HepG2 (cell line): ENCODE measurements at regions not wholly inside any gene's neighbourhood (a gene's known extent, or its start where the extent isn't known, plus 50 kb on each side); places are given as distances from the start of the nearest gene placed in this dataset.

Source experiments
- ATAC-seq: fragments of 200-7000 bp; cut with Tn5 transposase; 3 replicates; pipeline ENCODE4 v1.9.1; 2020; ENCODE audit warnings: mild to moderate bottlenecking, moderate library complexity
- BruUV-seq: library from RNA; stranded (reverse); fragments of 400-500 nt; replicated peaks from 2 replicates; lab custom pipeline; 2021; lab: Mats Ljungman, UMichigan
- CTCF ChIA-PET: fragments of 300-600 bp; formaldehyde crosslinking; extraction: SDS; loops from one replicate; lab custom pipeline; 2021; ENCODE audit warnings: low total read pairs, inconsistent platforms, low intra/inter-chr PET ratio; lab: Yijun Ruan, JAX
- POLR2A ChIA-PET: fragments of 350-600 bp; sonication (Branson Sonifier 250); formaldehyde crosslinking; loops from one replicate; lab custom pipeline; 2020; ENCODE audit warnings: antibody characterized with exemption, inconsistent platforms; lab: Yijun Ruan, JAX
- DNase-seq: peaks from one replicate; pipeline ENCODE4 v3.0.0-alpha.2; 2015; ENCODE audit warnings: low spot score
- FAIRE-seq: peaks from 3 replicates; lab custom pipeline; 2011; peaks lifted over from hg19 to GRCh38; lab: Jason Lieb, UNC
- H2AFZ ChIP-seq: one replicate; pipeline ENCODE4 v1.6.1; 2011; ENCODE audit warnings: low read length, inconsistent platforms
- H3K27ac ChIP-seq: fragments of 300-600 bp; 3 replicates; pipeline ENCODE4 v1.8.0; 2011; ENCODE audit warnings: mixed run types, mild to moderate bottlenecking, mixed read lengths, low read length, inconsistent platforms; ENCODE audit not compliant: insufficient read depth; ENCODE audit errors: extremely low read length
- H3K27me3 ChIP-seq, 2 experiments: fragments of 200-600 bp in 1 of 2; 2 replicates in 1 of 2; 3 replicates in 1 of 2; pipeline versions ENCODE4 v1.6.0 to v1.8.0; 2011; ENCODE audit warnings: low read length in 2 of 2, mild to moderate bottlenecking in 2 of 2, moderate library complexity in 2 of 2, inconsistent platforms in 1 of 2; ENCODE audit not compliant: insufficient read depth in 2 of 2, control insufficient read depth in 1 of 2
- H3K36me3 ChIP-seq, 2 experiments: fragments of 200-600 bp in 1 of 2; replicated peaks in 1 of 2; 2 replicates in 1 of 2; 3 replicates in 1 of 2; pipeline versions ENCODE4 v1.5.1 to v1.8.0; 2011; ENCODE audit warnings: low read length in 2 of 2, inconsistent platforms in 1 of 2; ENCODE audit not compliant: insufficient read depth in 2 of 2, control insufficient read depth in 1 of 2
- H3K4me1 ChIP-seq: 2 replicates; pipeline ENCODE4 v1.5.1; 2012; ENCODE audit warnings: low read length, inconsistent platforms; ENCODE audit not compliant: insufficient read depth
- H3K4me2 ChIP-seq: 2 replicates; pipeline ENCODE4 v1.6.0; 2011; ENCODE audit warnings: low read depth, low read length, inconsistent platforms
- H3K4me3 ChIP-seq, 3 experiments: fragments of 200-600 bp in 1 of 3; sonication (generic), shearing (Covaris generic) in 1 of 3; replicated peaks in 1 of 3; 2 replicates each; pipeline ENCODE4 v1.5.1; 2011 to 2016; ENCODE audit warnings: low read length in 3 of 3, inconsistent platforms in 2 of 3, low read depth in 2 of 3, mild to moderate bottlenecking in 2 of 3, control low read depth in 1 of 3, mixed read lengths in 1 of 3; ENCODE audit not compliant: insufficient read depth in 1 of 3
- H3K79me2 ChIP-seq: one replicate; pipeline ENCODE4 v1.6.1; 2011; ENCODE audit warnings: low read length, inconsistent platforms; ENCODE audit not compliant: insufficient read depth
- H3K9ac ChIP-seq: 2 replicates; pipeline ENCODE4 v1.6.0; 2011; ENCODE audit warnings: mild to moderate bottlenecking, low read depth, low read length, inconsistent platforms; ENCODE audit not compliant: insufficient read depth
- H3K9me3 ChIP-seq: 2 replicates; pipeline ENCODE4 v1.5.1; 2012; ENCODE audit warnings: mild to moderate bottlenecking, low read length
- H4K20me1 ChIP-seq: 2 replicates; pipeline ENCODE4 v1.6.0; 2011; ENCODE audit warnings: inconsistent platforms, mild to moderate bottlenecking, low read length, moderate library complexity; ENCODE audit not compliant: insufficient read depth
- ARID4A ChIP-seq: sonication (generic); formaldehyde crosslinking; IDR thresholded peaks from 2 replicates; pipeline ENCODE4 v1.5.0; 2020; ENCODE audit warnings: mild to moderate bottlenecking, missing genetic modification reagents, borderline replicate concordance
- FOXA1 ChIP-seq, 2 experiments: fragments of 450-650 bp in 1 of 2; sonication (generic) in 1 of 2; formaldehyde crosslinking in 1 of 2; IDR thresholded peaks; 2 replicates each; pipeline versions ENCODE4 v1.4.0 to v1.6.1; 2016 to 2020; ENCODE audit warnings: missing genetic modification reagents in 1 of 2
- MYPOP ChIP-seq: sonication (generic); formaldehyde crosslinking; IDR thresholded peaks from 2 replicates; pipeline ENCODE4 v1.8.1; 2023; ENCODE audit warnings: mild to moderate bottlenecking, moderate library complexity, missing genetic modification reagents
- NFKBIZ ChIP-seq: IDR thresholded peaks from 2 replicates; pipeline ENCODE4 v1.6.1; 2018; ENCODE audit warnings: missing genetic modification reagents, missing compliant biosample characterization
- NFYB ChIP-seq: sonication (generic); formaldehyde crosslinking; IDR thresholded peaks from 2 replicates; pipeline ENCODE4 v1.4.0; 2020; ENCODE audit warnings: missing genetic modification reagents
- RXRA ChIP-seq: sonication (generic); formaldehyde crosslinking; IDR thresholded peaks from 2 replicates; pipeline ENCODE4 v1.5.1; 2020; ENCODE audit warnings: missing genetic modification reagents
- TCF12 ChIP-seq, 2 experiments: fragments of 450-650 bp in 1 of 2; sonication (generic) in 1 of 2; formaldehyde crosslinking in 1 of 2; IDR thresholded peaks; 2 replicates each; pipeline versions ENCODE4 v1.6.1 to v1.8.0; 2017 to 2022; ENCODE audit warnings: antibody characterized with exemption in 1 of 2, mild to moderate bottlenecking in 1 of 2, missing genetic modification reagents in 1 of 2, moderate library complexity in 1 of 2
- ZBTB38 ChIP-seq: sonication (generic); formaldehyde crosslinking; IDR thresholded peaks from 2 replicates; pipeline ENCODE4 v1.5.1; 2020; ENCODE audit warnings: mild to moderate bottlenecking, missing genetic modification reagents
- ZFAT ChIP-seq: sonication (generic); formaldehyde crosslinking; conservative IDR thresholded peaks from 2 replicates; pipeline ENCODE4 v1.8.1; 2023; ENCODE audit warnings: missing genetic modification reagents, inconsistent platforms
- ZNF569 ChIP-seq: sonication (generic); formaldehyde crosslinking; IDR thresholded peaks from 2 replicates; pipeline ENCODE4 v1.5.0; 2020; ENCODE audit warnings: mild to moderate bottlenecking, missing genetic modification reagents, moderate library complexity, borderline replicate concordance
- ZNF589 ChIP-seq: sonication (generic); formaldehyde crosslinking; conservative IDR thresholded peaks from 2 replicates; pipeline ENCODE4 v1.8.0; 2022; ENCODE audit warnings: mild to moderate bottlenecking, moderate library complexity, missing genetic modification reagents
- ZNF879 ChIP-seq: sonication (generic); formaldehyde crosslinking; IDR thresholded peaks from 2 replicates; pipeline ENCODE4 v1.8.1; 2023; ENCODE audit warnings: missing genetic modification reagents
- WGBS: methylation state at CpG from one replicate; pipeline ENCODE4 v1.1.6; 2017; ENCODE audit warnings: low lambda C conversion rate; 5-methylcytosine and 5-hydroxymethylcytosine counted together
- in situ Hi-C: cut with HindIII; loops from 2 replicates; pipeline ENCODE4 v1.10.0; 2017; ENCODE audit warnings: low pct_unique_long_range_greater_than_20kb; ENCODE audit not compliant: extremely low pct_ligation_motif_present
- intact Hi-C: fragments of 100-400 bp; cut with micrococcal nuclease; formaldehyde crosslinking; loops from one replicate; pipeline ENCODE4 v1.10.0; 2022; ENCODE audit not compliant: unreplicated experiment
- TF ChIP-seq, protein P1 (sequence below): sonication (generic); formaldehyde crosslinking; IDR thresholded peaks from 2 replicates; pipeline ENCODE4 v1.9.0; 2021; ENCODE audit warnings: missing genetic modification reagents, borderline replicate concordance

- DNase-seq (no peak), FAIRE-seq (no peak), ATAC-seq (no peak)
- no peak overlapping the region for H3K4me3 ChIP-seq
- H3K9ac ChIP-seq = no peak overlapping the region
- no peaks in the 10 kb centered on the region for H4K20me1 ChIP-seq
- no peaks in the 10 kb centered on the region for H3K36me3 ChIP-seq
- 8% methylated on average over 3 of the region's 3 CpGs for WGBS
- peaks cover 15% of the 10 kb centered on the region for H3K4me1 ChIP-seq
- intact Hi-C loops (loop anchor here (10.0 kb wide), 1 partner anchor 1904 kb away; no protein-coding TSS in a partner anchor), in situ Hi-C loops (no loop called here)
- H3K27me3 ChIP-seq = peaks cover 2 to 15% of the 10 kb centered on the region in 2 experiments; a peak in 3 of 5 replicates
- H3K27ac ChIP-seq = no peak overlapping the region
- POLR2A ChIA-PET = no interaction called here
- CTCF ChIA-PET = no interaction called here
- H3K9me3 ChIP-seq = no peaks in the 10 kb centered on the region
- H3K4me2 ChIP-seq = no peak overlapping the region; the same call in 1 of the 2 replicates
- BruUV-seq = no TSS peak
- no peaks in the 10 kb centered on the region for H3K79me2 ChIP-seq
- no peak overlapping the region for H2AFZ ChIP-seq
- TF ChIP-seq, protein P1, sequence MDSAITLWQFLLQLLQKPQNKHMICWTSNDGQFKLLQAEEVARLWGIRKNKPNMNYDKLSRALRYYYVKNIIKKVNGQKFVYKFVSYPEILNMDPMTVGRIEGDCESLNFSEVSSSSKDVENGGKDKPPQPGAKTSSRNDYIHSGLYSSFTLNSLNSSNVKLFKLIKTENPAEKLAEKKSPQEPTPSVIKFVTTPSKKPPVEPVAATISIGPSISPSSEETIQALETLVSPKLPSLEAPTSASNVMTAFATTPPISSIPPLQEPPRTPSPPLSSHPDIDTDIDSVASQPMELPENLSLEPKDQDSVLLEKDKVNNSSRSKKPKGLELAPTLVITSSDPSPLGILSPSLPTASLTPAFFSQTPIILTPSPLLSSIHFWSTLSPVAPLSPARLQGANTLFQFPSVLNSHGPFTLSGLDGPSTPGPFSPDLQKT (CRISPR knock-in tag) = no peak
- no peak for TF ChIP-seq ARID4A
- no peak for TF ChIP-seq ZFAT
- no peak for TF ChIP-seq TCF12 (IDR thresholded peaks at IDR 0.05)
- no peak for TF ChIP-seq TCF12 (CRISPR knock-in tag; IDR thresholded peaks at IDR 0.05)
- TF ChIP-seq ZNF569 (CRISPR knock-in tag) = no peak
- TF ChIP-seq MYPOP (CRISPR knock-in tag) = no peak
- no peak for TF ChIP-seq ZNF879 (CRISPR knock-in tag)
- TF ChIP-seq RXRA (CRISPR knock-in tag) = no peak
- no peak for TF ChIP-seq FOXA1 (IDR thresholded peaks at IDR 0.05)
- no peak for TF ChIP-seq FOXA1 (CRISPR knock-in tag; IDR thresholded peaks at IDR 0.05)
- no peak for TF ChIP-seq ZBTB38
- no peak for TF ChIP-seq NFKBIZ
- TF ChIP-seq NFYB (CRISPR knock-in tag) = no peak
- TF ChIP-seq ZNF589 (CRISPR knock-in tag) = no peak
These were observed 2114.6 kb upstream of the PIK3C3 start for GRCh38 chr18:39840406-39840805.
